HG03354 (cell line): ENCODE measurements at regions not wholly inside any gene's neighbourhood (a gene's known extent, or its start where the extent isn't known, plus 50 kb on each side); places are given as distances from the start of the nearest gene placed in this dataset.
"Not testable (repeated sequence)": the region's sequence is repeated elsewhere in the genome, so short reads cannot be mapped to it uniquely, and the experiment has no call there.

Experiments used
- ATAC-seq: cut with Tn5 transposase; IDR thresholded peaks from one replicate; pipeline ENCODE4 v1.9.1; 2021; ENCODE audit warnings: mild to moderate bottlenecking; ENCODE audit not compliant: unreplicated experiment, poor library complexity, severe bottlenecking

DNA sequence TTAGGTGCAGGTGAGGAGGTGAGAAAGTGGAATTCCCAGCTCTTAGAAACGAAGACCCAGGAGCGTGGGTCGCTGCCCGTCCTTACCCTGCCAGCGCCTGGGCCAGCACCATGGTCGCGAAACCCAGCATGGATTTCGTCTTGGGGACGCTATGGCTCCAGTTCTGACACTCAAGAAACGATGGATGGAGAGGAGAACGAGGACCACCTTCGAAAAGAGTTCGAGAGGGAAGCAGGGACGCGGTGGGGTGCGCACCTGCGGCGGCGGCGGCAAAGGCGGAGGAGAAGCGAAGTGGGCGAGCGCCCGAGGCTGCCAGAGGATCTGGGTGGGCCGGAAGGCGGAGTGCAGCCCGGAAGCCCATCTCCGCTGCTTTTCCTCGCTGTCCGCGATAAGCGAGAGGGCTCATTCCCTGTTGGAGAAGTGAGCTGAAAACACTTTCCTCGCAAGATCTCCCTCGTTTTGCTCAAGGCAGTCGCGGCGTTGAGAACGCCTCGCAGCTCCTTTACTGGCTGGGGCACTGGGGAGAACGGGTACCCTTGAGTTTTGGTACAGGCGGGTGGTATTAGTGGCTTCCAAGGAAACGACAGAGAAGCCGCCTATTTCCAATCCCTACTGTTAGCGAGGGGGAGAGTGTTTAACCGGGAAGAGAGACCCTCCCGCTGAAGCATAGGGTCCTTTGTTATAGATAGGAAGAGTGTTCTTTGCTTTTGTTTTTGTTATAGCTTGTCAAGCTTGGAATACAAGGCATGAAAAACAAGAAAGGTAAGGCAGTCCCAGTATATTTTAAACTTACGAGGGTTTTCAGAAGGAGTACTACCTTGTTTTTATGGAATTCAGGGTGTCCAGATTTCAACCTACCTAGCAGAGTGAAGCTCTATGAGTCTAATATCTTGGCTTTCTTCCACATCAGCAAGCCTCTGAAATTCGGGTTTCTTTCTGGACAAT is 109.5 kb downstream of the TRIM27 start:
- no peak for ATAC-seq

DNA sequence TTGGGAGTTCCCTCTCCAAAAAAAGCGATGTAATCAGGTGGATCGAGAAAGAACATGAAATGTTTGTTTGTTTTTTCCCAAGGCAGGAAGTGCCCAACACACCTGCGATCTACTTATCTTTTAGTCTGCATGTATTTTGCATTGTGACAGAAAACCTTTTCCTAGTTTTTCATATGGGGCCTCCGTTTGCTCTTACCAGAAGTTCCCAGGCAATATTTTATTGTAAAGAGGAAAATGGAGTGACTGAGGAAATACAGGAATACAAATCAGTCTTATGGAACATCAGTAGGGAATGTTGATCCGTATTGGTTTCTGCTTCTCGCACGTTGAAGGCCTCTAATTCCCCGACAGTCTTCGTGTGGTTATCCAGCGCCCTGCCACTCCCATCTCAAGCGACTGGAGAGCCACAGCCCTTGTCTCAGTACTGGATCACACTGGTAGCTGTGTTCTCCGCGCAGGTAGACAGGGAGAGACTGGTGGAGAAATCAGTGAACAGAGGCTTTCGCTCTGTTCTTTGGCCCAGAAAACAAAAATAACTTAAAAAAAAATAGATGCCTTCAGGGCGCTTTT is 107.4 kb downstream of the TRIM27 start:
- no peak for ATAC-seq

DNA sequence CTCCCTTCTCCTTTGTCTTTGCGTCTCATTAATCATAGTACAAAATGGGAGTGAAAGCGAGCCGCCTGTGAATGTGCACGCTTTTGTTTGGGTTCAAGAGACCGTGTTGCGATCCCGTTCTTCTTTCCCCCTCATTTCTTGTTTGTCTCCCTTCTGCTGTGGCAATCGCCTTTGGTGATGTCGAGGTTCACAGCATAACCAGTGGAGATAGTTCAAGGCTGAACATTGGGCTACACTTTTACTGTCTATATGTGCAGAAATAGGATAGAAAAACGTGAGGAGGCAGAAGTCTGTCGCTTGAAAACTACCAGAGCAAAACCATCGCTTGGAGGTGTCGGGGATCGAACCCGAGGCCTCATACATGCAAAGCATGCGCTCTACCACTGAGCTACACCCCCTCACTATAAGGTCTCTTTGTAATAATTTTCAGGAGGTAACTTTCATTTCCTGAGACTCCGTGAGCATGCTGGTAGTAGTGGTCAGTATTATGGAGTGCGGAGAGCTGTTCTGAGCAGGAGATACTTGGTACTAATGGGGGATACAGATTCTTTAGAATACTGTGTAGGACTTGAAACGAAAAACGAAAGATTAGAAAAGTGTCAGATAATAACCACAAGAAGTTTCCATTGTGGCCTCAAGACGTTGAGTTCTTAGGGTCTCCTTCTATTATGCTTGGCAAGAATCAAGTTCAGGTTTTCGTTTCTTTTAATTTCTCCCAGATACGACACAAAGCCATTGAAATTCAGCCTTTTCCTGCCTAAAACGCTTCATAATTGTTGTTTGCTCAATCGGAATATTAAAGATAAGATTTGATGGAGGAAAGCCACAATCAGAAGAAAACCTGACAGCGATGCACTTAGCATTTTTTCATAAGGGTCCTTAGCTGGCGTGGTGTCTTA is 106.6 kb downstream of the TRIM27 start:
- ATAC-seq, result no peak

DNA sequence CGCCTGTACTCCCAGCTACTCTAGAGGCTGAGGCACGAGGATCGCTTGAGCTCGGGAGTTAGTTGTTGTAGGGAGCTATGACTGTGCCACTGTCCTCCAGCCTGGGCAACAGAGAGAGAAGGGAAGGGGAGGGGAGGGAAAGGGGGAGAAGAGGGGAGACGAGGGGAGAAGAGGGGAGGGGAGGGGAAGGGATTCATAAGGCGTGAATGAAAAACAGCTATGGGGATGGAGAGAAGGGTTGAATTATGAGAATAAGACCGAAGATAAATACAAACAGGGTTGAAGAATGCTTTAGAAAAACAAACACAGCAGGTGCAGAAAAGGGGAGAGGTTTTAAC is 106.0 kb downstream of the TRIM27 start:
- ATAC-seq, result no peak

DNA sequence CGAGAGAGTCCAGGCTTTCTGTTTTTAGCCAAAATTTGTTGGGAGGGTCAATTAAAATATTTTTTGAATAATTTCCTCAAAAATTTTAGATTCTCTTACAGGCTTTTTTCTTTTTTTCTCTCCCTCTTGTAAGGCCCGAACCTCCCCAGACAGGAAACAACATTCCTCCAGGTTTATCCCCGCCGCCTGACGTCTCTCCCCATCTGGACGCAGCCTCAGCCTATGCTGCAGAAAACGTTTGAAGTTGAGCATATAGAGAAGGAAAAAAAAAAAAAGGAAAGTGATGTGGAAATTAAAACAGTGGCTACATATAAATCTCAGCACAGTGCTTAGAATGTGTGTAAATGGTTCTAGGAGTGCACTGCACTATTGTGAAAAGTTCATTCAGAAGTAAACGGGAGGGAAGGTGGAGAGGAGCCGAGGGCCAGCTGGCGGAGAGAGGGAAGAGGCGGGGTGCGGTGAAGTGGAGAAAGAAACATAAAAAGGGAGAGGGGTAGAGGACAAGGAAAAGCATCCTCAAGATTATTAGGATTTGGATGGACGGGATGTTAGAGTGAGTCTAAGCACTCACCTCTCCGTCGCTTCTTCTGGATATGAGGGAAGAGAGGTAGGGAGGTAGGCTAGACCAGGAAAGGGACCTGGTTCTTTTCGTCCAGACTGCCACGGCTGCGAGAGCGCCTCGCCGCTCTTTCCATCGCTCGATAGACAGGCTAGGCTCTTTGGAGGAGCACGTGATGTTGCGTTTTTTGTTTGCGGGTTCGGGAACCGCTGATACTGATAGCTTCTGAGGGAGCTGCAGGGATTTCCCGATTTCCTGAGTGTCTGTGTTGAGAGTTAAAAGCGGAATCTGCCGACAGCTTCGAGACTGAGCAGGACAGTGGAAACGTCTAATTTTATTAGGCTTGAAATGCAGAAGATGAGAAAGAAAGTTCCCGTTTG is 98.7 kb downstream of the TRIM27 start:
- no peak for ATAC-seq

DNA sequence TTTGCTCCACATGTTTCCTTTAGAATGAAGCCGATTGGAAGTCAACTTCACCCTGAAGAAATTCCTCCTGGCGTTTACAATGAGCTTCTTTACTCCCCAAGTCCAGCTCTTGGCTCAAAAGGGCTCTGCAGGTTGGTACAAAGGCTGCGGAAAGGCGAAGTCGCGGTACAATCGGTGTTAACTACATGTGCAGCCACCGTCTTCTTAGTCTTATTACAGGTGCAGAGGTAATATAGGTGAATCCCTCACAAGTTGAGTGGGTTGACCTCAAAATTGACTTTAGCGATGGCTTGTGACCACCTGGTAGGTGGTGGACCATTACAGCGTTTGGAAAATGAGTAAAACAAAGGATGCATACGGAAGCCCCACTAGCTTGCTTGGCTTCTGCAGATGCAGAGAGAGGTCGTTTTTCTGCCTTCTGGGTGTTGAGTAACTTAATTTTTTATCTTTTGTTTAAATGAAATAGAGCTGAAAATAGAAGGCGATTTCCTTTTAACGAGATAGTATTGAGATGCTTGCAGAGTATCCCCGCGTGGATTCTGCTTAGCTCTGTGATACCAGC is 98.0 kb downstream of the TRIM27 start:
- ATAC-seq, result no peak

DNA sequence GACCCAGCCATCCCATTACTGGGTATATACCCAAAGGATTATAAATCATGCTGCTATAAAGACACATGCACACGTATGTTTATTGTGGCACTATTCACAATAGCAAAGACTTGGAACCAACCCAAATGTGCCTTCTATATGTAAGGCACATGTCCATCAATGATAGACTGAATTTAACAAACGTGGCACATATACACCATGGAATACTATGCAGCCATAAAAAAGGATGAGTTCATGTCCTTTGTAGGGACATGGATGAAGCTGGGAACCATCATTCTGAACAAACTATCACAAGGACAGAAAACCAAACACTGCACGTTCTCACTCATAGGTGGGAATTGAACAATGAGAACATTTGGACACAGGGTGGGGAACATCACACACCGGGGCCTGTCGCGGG is 92.1 kb downstream of the TRIM27 start:
- ATAC-seq, result not testable (repeated sequence)

DNA sequence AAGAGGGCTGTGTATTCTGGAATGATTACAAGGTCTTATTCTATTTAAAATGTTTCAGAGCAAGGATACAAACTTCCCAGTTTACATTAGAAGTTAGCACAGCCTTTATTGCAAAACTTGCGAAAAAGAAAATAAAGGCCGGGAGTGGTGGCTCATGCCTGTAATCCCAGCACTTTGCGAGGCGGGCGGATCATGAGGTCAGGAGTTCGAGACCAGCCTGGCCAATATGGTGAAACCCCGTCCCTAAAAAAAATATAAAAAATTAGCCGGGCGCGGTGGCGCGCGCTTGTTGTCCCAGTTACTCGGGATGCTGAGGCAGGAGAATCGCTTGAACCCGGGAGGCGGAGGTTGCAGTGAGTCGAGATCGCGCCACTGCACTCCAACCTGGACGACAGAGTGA is 87.1 kb downstream of the TRIM27 start:
- ATAC-seq, result not testable (repeated sequence)

DNA sequence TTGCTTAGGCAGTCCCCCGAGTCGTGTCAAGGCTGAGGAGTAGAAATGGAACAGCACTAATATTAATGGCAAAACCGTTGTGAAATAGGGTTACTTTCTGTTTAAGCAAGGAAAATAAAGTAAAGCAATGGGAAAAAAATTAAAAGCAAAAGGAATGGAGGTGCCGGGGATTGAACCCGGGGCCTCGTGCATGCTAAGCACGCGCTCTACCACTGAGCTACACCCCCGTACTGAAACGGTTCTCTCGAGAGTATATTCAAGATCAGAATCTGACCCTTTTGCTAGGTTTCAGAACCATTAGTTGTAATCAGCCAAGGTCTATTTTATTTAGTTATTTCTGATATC is 85.5 kb downstream of the TRIM27 start:
- peak; percentile 54 for ATAC-seq

DNA sequence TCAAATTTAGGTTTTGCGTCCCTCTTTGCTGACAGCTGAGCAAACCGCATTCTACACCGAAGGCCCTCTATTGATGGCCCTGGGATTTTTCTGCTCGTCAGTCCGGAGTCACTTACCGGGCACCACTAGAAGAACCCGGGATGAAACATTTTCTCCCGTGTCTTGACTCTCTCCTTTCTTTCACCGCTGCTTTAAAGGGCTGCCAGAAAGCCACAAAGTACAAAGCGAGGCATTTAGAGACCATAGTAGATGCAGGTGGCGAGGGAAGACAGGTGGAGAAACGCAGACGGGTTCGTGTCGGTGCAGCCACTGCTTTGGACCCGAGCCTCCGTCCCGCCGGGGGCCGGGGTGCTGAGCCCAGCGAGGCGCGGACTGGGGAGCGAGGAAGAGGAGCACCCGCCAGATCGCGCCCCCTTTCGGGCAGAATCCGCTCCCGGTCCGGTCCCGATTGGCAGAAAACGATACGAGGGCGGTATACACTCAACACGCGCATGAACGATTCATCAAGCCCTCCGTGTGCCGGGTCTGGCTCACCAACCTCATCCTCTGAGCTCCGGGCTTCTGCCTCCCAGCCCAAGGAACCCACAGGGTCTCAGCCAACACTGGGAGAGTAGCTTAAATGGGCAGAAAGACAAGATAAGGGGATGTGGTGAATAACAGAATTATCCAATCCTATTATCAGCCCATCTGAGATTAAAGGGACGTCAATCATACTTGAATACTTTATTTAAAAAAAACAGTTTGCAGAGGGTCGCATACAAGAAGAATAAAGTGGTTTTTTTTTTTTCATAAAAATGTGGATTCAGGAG is 84.9 kb downstream of the TRIM27 start:
- ATAC-seq, result peak; percentile 73

DNA sequence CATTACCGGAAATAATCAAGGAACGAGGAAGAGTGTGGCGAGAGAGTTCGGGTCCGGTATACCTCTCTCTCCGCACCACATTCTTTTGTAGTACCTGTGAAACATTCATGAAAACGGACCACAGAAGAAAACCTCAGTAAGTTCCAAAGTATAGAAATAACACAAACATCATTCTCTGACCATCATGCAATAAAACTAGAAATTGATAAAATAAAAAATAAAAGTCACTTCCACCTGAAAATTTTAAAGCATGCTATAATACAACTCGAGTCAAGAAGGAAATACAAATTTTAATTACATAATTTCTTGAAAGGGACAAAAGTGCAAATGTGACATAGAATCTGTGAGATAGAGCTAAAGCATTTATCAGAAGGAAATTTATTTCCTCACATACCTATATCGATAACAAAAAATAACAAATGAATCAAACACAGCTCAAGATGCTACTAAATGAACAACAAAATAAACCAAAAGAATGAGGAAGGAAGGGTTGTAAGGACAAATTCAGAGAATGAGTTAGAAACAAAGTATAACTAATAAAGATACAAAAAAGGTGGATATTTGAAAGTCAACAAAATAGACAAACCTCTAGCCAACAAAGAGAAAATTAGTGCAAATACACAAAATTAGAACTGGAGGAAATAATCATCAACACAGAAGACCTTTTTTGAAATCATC is 84.2 kb downstream of the TRIM27 start:
- ATAC-seq, result no peak

DNA sequence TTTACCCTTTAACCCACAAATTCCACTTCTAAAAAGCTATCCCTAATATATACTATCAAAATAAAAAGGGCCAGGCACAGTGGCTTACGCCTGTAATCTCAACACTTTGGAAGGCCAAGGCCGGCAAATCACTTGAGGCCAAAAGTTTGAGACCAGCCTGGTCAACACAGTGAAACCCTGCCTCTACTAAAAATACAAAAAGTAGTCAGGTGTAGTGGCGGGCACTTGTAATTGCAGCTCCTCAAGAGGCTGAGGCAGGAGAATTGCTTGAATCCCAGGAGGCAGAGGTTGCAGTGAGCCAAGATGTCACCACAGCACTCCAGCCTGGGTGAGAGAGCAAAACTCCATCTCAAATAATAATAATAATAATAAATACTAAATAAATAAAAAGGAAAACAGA is 82.5 kb downstream of the TRIM27 start:
- ATAC-seq, result no peak

DNA sequence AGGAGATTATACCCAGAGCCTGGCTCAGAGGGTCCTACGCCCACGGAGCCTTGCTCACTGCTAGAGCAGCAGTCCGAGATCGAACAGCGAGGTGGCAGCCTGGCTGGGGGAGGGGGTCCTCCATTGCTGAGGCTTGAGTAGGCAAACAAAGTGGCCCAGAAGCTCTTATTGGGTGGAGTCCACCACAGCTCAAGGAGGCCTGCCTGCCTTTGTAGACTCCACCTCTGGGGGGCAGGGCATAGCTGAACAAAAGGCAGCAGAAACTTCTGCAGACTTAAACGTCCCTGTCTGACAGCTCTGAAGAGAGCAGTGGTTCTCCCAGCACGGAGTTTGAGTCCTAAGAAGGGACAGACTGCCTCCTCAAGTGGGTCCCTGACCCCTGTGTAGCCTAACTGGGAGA is 75.0 kb downstream of the TRIM27 start:
- ATAC-seq, result not testable (repeated sequence)
